Activated CD8-positive, alpha-beta T cell treated with anti-CD3 and anti-CD28 coated beads for 36 hours (primary cell): ENCODE measurements at regions not wholly inside any gene's neighbourhood (a gene's known extent, or its start where the extent isn't known, plus 50 kb on each side); places are given as distances from the start of the nearest gene placed in this dataset.

Source experiments
- ATAC-seq: fragments of 200-7000 bp; cut with Tn5 transposase; one replicate; pipeline ENCODE4 v1.10.0; 2021; ENCODE audit warnings: mild to moderate bottlenecking, moderate library complexity
- CTCF ChIA-PET: fragments of 350-600 bp; sonication (Branson Sonifier 250); formaldehyde crosslinking; loops from one replicate; lab custom pipeline; 2021; ENCODE audit warnings: antibody characterized with exemption; lab: Charles Lee
- POLR2A ChIA-PET: fragments of 350-600 bp; sonication (Branson Sonifier 250); formaldehyde crosslinking; loops from one replicate; lab custom pipeline; 2021; ENCODE audit warnings: antibody characterized with exemption; lab: Charles Lee
- DNase-seq: peaks from one replicate; pipeline ENCODE4 v3.0.0-alpha.2; 2020
- H3K27ac Mint-ChIP-seq: one replicate; pipeline ENCODE4 v1.8.0; 2021; ENCODE audit warnings: mild to moderate bottlenecking, mixed read lengths
- H3K27me3 Mint-ChIP-seq: one replicate; pipeline ENCODE4 v1.8.0; 2021; ENCODE audit warnings: mixed read lengths
- H3K36me3 Mint-ChIP-seq: one replicate; pipeline ENCODE4 v1.8.0; 2021; ENCODE audit warnings: low read depth, mixed read lengths
- H3K4me1 Mint-ChIP-seq: one replicate; pipeline ENCODE4 v1.8.0; 2021; ENCODE audit warnings: low read depth, mixed read lengths
- H3K4me3 Mint-ChIP-seq: one replicate; pipeline ENCODE4 v1.8.0; 2021; ENCODE audit warnings: mild to moderate bottlenecking, moderate library complexity, mixed read lengths
- H3K9me3 Mint-ChIP-seq: one replicate; pipeline ENCODE4 v1.8.0; 2021; ENCODE audit warnings: mixed read lengths
- intact Hi-C: fragments of 100-400 bp; cut with micrococcal nuclease; formaldehyde crosslinking; loops from one replicate; pipeline ENCODE4 v1.10.0; 2022
- TF ChIP-seq, protein P1 (sequence below): fragments of 200-600 bp; IDR thresholded peaks from one replicate; pipeline ENCODE4 v1.8.0; 2022; ENCODE audit warnings: antibody characterized with exemption, mild to moderate bottlenecking

DNA sequence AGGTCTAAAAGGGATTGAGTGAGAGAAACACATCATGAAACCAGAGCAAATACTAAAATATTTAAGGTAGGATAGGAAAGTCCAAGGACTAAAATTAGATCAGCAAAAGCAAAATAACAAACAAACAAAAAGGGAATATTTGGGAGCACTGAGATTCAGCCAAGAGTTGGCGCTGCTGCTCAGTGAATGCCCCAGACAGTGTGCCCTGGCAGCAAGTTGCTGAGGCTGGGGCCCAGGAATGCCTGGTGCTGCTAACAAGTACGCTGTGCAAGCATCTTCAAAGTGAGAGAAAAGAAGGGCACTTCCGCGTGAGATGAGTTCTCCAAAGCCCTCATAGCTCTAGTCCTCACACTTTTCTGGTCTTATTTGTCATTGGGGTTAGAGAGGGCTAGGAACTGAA, 603.3 kb downstream of the EFNA5 start:
- CTCF ChIA-PET: no interaction called here
- no peak for DNase-seq
- no peaks in the 10 kb centered on the region for H3K27me3 Mint-ChIP-seq
- no peaks in the 10 kb centered on the region for H3K36me3 Mint-ChIP-seq
- TF ChIP-seq, protein P1, sequence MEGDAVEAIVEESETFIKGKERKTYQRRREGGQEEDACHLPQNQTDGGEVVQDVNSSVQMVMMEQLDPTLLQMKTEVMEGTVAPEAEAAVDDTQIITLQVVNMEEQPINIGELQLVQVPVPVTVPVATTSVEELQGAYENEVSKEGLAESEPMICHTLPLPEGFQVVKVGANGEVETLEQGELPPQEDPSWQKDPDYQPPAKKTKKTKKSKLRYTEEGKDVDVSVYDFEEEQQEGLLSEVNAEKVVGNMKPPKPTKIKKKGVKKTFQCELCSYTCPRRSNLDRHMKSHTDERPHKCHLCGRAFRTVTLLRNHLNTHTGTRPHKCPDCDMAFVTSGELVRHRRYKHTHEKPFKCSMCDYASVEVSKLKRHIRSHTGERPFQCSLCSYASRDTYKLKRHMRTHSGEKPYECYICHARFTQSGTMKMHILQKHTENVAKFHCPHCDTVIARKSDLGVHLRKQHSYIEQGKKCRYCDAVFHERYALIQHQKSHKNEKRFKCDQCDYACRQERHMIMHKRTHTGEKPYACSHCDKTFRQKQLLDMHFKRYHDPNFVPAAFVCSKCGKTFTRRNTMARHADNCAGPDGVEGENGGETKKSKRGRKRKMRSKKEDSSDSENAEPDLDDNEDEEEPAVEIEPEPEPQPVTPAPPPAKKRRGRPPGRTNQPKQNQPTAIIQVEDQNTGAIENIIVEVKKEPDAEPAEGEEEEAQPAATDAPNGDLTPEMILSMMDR: no peak
- no peak overlapping the region for H3K4me3 Mint-ChIP-seq
- no peak overlapping the region for H3K27ac Mint-ChIP-seq
- POLR2A ChIA-PET: no interaction called here
- no peaks in the 10 kb centered on the region for H3K9me3 Mint-ChIP-seq
- no peaks in the 10 kb centered on the region for H3K4me1 Mint-ChIP-seq
- no peak for ATAC-seq
- intact Hi-C loops: no loop called here

DNA sequence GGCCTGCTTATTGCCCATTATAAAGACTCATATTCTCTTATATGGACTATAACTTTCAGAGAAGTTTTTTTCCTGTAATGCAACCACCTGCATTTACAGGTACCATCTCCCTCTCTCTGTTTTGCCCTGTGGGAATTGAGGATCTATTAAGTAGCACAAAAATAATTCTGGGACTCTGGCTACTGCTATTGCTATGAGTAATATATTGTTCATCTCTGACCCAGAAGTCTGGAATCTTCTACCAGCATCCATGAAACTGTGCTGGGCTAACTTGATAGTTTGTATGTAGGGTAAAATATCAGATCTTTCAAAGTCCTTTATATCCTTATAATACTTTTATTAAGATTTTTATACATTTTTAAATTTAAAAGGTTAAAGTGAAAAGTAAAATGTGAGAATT, 607.2 kb downstream of the EFNA5 start:
- no peaks in the 10 kb centered on the region for H3K4me1 Mint-ChIP-seq
- H3K9me3 Mint-ChIP-seq: no peaks in the 10 kb centered on the region
- CTCF ChIA-PET: no interaction called here
- no peak overlapping the region for H3K4me3 Mint-ChIP-seq
- H3K36me3 Mint-ChIP-seq: no peaks in the 10 kb centered on the region
- ATAC-seq: no peak
- no peak for DNase-seq
- H3K27ac Mint-ChIP-seq: no peak overlapping the region
- H3K27me3 Mint-ChIP-seq: no peaks in the 10 kb centered on the region
- TF ChIP-seq, protein P1: no peak
- intact Hi-C loops: no loop called here
- POLR2A ChIA-PET: no interaction called here

DNA sequence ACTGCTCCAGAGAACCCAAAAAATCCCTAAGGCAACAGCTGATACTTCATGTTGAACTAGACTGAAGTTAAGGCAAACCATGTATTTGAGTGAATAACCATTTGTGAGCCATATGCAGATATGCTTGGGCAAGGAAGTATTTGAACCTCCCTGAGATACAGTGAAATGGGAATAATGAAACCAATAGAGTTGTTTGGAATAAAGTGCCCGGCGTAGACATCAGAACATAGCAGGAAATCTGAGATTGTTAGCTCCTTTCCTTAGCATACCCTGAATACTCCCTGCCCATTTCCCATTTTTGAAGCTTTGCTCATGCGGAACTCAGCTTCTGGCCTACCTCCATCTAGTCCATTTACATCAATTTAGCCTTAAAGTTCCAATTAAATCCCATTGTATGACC, 611.9 kb downstream of the EFNA5 start:
- no peak overlapping the region for H3K4me3 Mint-ChIP-seq
- ChIA-PET CTCF (no interaction called here), POLR2A (no interaction called here)
- no peak overlapping the region for H3K27ac Mint-ChIP-seq
- intact Hi-C loops: no loop called here
- ATAC-seq: no peak
- no peaks in the 10 kb centered on the region for H3K36me3 Mint-ChIP-seq
- TF ChIP-seq, protein P1: no peak
- H3K9me3 Mint-ChIP-seq: peaks cover 1% of the 10 kb centered on the region
- no peaks in the 10 kb centered on the region for H3K4me1 Mint-ChIP-seq
- no peaks in the 10 kb centered on the region for H3K27me3 Mint-ChIP-seq
- DNase-seq: no peak

DNA sequence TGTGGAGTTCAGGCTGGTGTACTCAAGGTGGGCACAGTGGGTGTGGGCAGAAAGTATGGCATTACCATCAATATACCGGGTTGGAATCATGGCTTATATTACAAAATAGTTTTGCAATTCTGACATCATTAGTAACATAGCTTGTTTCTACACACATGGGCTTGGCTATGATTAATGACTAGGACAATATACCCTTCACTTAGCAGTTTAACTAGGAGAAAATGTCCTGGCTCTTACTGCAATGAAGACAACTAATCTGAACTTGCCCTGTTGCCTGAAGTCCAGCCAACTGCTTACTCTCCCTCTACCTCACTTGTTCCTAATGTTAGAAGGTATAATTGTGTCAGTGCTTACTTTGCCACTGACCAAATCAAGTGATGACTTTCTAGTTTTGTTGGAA, 612.5 kb downstream of the EFNA5 start:
- intact Hi-C loops: no loop called here
- H3K36me3 Mint-ChIP-seq: no peaks in the 10 kb centered on the region
- ATAC-seq (no peak), DNase-seq (no peak)
- TF ChIP-seq, protein P1: no peak
- H3K27ac Mint-ChIP-seq: no peak overlapping the region
- ChIA-PET CTCF (no interaction called here), POLR2A (no interaction called here)
- no peaks in the 10 kb centered on the region for H3K27me3 Mint-ChIP-seq
- H3K9me3 Mint-ChIP-seq: peaks cover 1% of the 10 kb centered on the region
- H3K4me3 Mint-ChIP-seq: no peak overlapping the region
- H3K4me1 Mint-ChIP-seq: no peaks in the 10 kb centered on the region

DNA sequence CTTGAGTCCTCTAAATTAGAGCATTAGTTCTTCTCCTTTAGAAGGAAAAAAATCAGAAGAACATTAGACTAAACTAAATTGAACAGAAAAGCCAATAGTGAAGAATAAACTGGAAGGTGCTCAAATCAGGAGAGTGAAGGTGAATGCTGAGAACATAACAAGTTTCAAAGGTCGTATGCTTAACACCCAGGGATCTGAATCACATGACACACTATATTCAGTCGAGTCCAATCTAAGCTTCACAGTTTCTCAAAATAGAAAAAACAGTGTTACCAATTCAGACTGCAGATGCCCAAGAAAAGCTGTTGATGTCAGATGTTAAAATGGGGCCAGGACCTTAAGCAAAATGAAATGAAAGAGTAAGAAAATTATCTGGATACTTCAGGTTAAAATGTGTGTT, 614.5 kb downstream of the EFNA5 start:
- Mint-ChIP-seq H3K4me1 (no peaks in the 10 kb centered on the region), H3K4me3 (no peak overlapping the region), H3K36me3 (no peaks in the 10 kb centered on the region), H3K27ac (no peak overlapping the region), H3K9me3 (peaks cover 1% of the 10 kb centered on the region), H3K27me3 (no peaks in the 10 kb centered on the region)
- POLR2A ChIA-PET: no interaction called here
- intact Hi-C loops: no loop called here
- CTCF ChIA-PET: no interaction called here
- no peak for ATAC-seq
- TF ChIP-seq, protein P1: no peak
- DNase-seq: no peak
